Stimulated activated naive CD8-positive, alpha-beta T cell treated with anti-CD3 and anti-CD28 coated beads, Interleukin-15, amount 100 ng/mL, for 72 hours (primary cell): ENCODE measurements at regions not wholly inside any gene's neighbourhood (a gene's known extent, or its start where the extent isn't known, plus 50 kb on each side); places are given as distances from the start of the nearest gene placed in this dataset.

Source experiments
- ATAC-seq: fragments of 150-1000 bp; cut with Tn5 transposase; 2 replicates; pipeline ENCODE4 v1.10.0; 2021; ENCODE audit warnings: mild to moderate bottlenecking, moderate library complexity
- DNase-seq, 2 donors: peaks; one replicate each; pipeline ENCODE4 v3.0.0; 2021 to 2022
- H3K27ac Mint-ChIP-seq, 2 donors: one replicate each; pipeline ENCODE4 v1.8.0; 2022; ENCODE audit warnings: mild to moderate bottlenecking in 2 of 2, mixed read lengths in 2 of 2, moderate library complexity in 2 of 2
- H3K27me3 Mint-ChIP-seq: one replicate; pipeline ENCODE4 v1.8.0; 2022; ENCODE audit warnings: mixed read lengths
- H3K4me1 Mint-ChIP-seq: one replicate; pipeline ENCODE4 v1.8.0; 2022; ENCODE audit warnings: mild to moderate bottlenecking, mixed read lengths
- H3K4me3 Mint-ChIP-seq, 2 donors: one replicate each; pipeline ENCODE4 v1.8.0; 2022; ENCODE audit warnings: mild to moderate bottlenecking in 2 of 2, mixed read lengths in 2 of 2, moderate library complexity in 1 of 2
- H3K9me3 Mint-ChIP-seq, 2 donors: one replicate each; pipeline ENCODE4 v1.8.0; 2022; ENCODE audit warnings: mixed read lengths in 2 of 2

DNA sequence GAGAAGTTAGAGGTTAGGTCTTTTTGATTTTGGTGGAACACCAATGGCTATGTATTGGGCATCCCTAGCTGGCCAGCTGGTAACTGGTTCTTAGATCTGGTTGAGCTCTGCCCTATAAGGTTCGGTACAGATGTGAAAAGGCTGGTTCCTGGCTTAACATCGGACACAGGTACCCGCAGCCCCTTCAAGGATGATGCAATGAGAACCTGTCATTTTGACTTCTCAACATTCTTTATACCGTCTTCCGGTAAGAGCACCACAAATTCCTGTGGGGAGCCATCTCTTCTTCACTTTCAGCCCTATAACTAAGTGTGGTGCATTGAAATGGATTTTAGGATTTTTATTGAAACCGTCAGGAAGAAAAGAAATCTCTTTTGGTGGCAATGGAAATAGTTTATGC is 222.8 kb downstream of the ADAMTS9 start:
- ATAC-seq (no peak), DNase-seq (no peak)
- Mint-ChIP-seq H3K4me1 (peaks cover 6% of the 10 kb centered on the region), H3K4me3 (no peak overlapping the region), H3K27ac (no peak overlapping the region), H3K9me3 (no peaks in the 10 kb centered on the region), H3K27me3 (peaks cover 75% of the 10 kb centered on the region)

DNA sequence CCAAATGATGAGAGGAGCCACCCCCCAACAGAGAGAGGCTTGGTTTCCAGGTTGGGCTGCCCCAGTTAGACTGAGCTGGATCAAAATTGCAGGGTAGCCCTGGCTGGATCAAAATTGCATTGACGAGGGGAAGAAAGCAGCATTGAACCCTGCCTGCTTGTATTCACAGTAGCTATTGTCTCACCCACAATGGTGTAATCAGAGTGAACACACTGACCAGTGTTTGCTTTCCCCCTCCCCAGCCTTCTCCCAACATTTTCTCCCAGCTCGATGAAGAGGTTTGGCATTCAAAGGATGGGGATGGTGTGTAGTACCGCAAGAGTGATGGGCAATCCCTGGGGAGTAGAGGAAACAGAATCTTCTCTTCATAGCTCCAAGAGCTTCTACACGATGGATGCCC is 223.8 kb downstream of the ADAMTS9 start:
- ATAC-seq (no peak), DNase-seq (no peak)
- Mint-ChIP-seq H3K27ac (no peak overlapping the region), H3K4me3 (no peak overlapping the region), H3K9me3 (no peaks in the 10 kb centered on the region), H3K27me3 (peaks cover 65% of the 10 kb centered on the region), H3K4me1 (peaks cover 6% of the 10 kb centered on the region)

DNA sequence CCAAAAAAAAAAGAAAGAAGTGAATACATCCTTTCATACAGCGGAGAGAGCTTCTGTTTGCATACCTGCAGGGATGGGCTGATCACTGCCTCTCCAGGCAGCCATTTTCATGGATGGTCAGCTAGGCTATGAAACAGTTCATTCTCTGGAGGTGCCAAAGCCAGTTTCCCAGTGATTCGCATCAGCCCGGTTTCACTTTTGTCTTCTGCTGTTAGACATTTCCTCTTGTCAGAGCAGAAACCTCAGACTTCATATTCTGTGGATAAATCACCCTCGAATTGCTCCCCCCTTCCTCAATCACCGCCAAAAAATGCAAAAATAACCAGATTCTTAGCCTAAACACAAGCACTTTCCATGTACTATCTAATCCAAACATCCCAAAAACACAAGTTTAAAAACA is 225.6 kb downstream of the ADAMTS9 start:
- DNase-seq: no peak
- ATAC-seq: no peak
- peaks cover 6% of the 10 kb centered on the region for H3K4me1 Mint-ChIP-seq
- no peaks in the 10 kb centered on the region for H3K9me3 Mint-ChIP-seq
- peak overlapping the region; percentile 42 to 86 for H3K27ac Mint-ChIP-seq
- H3K4me3 Mint-ChIP-seq: no peak overlapping the region
- peaks cover 48% of the 10 kb centered on the region for H3K27me3 Mint-ChIP-seq

DNA sequence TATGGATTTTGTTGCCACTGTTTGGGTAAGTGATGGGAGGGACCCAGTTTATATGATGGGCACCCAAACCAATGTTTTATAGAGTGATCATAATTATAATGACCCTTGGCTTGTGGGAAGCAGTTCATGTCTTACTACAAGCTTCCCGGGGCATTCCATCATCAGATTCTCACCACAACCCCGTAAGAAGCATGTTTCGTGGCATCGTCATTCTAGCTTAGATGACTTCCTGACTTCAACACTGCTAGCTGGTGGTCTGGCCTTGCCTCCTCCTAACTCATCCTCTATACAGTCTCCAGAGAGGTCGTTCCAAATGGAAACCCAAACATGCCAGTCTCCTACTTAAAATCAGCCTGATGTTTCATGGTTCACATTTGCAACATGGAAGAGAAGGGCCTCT is 226.9 kb downstream of the ADAMTS9 start:
- no peak for DNase-seq
- ATAC-seq: no peak
- H3K27me3 Mint-ChIP-seq: peaks cover 52% of the 10 kb centered on the region
- H3K9me3 Mint-ChIP-seq: no peaks in the 10 kb centered on the region
- H3K4me1 Mint-ChIP-seq: peaks cover 6% of the 10 kb centered on the region
- H3K27ac Mint-ChIP-seq: no peak overlapping the region
- no peak overlapping the region for H3K4me3 Mint-ChIP-seq

- Mint-ChIP-seq H3K4me3 (no peak overlapping the region), H3K9me3 (no peaks in the 10 kb centered on the region), H3K4me1 (peaks cover 6% of the 10 kb centered on the region), H3K27ac (no peak overlapping the region), H3K27me3 (peaks cover 46% of the 10 kb centered on the region)
- no peak for ATAC-seq
- DNase-seq: no peak
These were observed 227.6 kb downstream of the ADAMTS9 start for GRCh38 chr3:64460141-64460730.

DNA sequence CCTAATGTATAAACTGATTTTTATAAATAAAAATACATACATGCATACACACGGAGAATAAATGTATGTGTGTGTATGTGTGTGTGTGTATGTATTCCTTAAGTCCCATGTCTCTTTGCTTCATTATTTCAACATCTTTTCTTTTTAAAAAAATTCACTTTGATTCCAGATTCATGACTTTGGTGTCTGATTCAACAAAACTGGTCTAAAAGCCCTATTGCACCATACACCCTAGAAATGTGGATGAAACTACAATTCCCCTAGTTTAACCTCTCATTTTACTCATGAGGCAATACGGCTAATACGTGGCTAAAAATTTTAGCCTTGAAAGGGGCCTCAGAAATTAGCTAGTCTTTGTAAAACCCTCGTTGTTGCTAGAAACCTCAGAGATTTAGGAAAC is 228.1 kb downstream of the ADAMTS9 start:
- DNase-seq (no peak), ATAC-seq (no peak)
- H3K4me3 Mint-ChIP-seq: no peak overlapping the region
- H3K9me3 Mint-ChIP-seq: no peaks in the 10 kb centered on the region
- H3K27ac Mint-ChIP-seq: no peak overlapping the region
- peaks cover 46% of the 10 kb centered on the region for H3K27me3 Mint-ChIP-seq
- H3K4me1 Mint-ChIP-seq: peaks cover 6% of the 10 kb centered on the region

DNA sequence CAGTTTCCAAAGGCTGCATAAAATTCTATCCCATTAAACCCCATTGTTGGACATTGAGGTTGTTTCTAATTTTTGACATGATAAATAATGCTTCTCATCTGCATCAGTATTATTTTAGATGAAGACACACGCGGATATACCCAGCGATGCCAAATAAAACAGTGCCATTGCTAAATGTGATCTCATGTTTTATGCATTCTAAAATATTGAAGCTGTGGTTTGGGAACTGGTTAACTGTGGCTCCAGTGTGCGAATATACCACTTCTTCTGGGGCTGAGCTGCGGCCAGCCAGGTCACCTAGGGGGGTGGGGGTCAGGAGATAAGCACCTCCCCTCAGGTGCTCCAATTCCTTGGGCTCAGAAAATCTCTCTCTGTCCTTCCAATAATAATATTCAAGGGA is 230.0 kb downstream of the ADAMTS9 start:
- Mint-ChIP-seq H3K4me3 (no peak overlapping the region), H3K27me3 (peaks cover 35% of the 10 kb centered on the region), H3K27ac (no peak overlapping the region), H3K9me3 (no peaks in the 10 kb centered on the region), H3K4me1 (peaks cover 6% of the 10 kb centered on the region)
- DNase-seq (no peak), ATAC-seq (no peak)

DNA sequence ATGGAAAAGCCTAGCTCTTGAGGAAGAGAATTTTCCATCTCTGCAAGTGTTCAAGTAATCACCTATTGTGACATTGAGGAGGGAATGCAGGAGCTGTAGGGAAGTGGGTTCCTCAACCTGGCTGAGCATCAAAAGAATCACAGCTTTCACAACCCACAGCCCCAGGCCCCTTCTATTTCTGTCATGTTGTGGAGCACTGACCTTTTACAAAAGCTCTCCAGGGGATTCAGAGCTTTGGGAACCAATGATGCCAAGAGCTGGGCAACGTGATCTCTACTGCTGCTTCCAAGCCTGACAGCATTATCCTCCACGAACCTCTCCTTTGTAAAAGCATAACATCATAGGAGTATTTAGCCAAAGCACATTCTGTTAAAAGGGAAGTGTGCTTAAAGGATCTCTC is 231.1 kb downstream of the ADAMTS9 start:
- ATAC-seq (no peak), DNase-seq (no peak)
- Mint-ChIP-seq H3K9me3 (no peaks in the 10 kb centered on the region), H3K27ac (no peak overlapping the region), H3K4me1 (no peaks in the 10 kb centered on the region), H3K27me3 (peaks cover 28% of the 10 kb centered on the region), H3K4me3 (no peak overlapping the region)

DNA sequence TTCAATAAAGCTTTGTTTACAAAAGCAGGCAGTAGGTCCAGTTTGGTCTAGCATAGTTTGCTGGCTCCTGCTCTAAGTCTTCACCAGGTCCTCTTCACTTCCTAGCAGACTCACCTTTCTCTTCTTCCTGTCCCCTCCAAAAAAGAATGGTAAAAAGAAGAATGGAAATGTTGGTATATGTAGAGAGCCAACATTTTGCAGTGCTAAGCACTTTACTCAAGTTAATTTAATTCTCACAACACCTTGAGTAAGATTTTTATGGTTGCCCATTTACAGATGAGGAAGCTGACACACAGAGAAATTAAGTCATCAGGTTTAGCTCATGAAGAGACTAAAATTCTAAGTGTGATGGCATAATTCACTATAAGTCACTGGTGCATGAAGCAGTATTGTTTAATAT is 230.1 kb upstream of the PRICKLE2 start:
- H3K9me3 Mint-ChIP-seq: no peaks in the 10 kb centered on the region
- H3K27me3 Mint-ChIP-seq: peaks cover 28% of the 10 kb centered on the region
- no peak overlapping the region for H3K4me3 Mint-ChIP-seq
- no peak for ATAC-seq
- no peaks in the 10 kb centered on the region for H3K4me1 Mint-ChIP-seq
- H3K27ac Mint-ChIP-seq: no peak overlapping the region
- no peak for DNase-seq

- no peak overlapping the region for H3K27ac Mint-ChIP-seq
- ATAC-seq (no peak), DNase-seq (no peak)
- H3K4me3 Mint-ChIP-seq: no peak overlapping the region
- no peaks in the 10 kb centered on the region for H3K9me3 Mint-ChIP-seq
- H3K4me1 Mint-ChIP-seq: no peaks in the 10 kb centered on the region
- H3K27me3 Mint-ChIP-seq: peaks cover 27% of the 10 kb centered on the region
These were observed 229.5 kb upstream of the PRICKLE2 start for GRCh38 chr3:64454768-64455167.

DNA sequence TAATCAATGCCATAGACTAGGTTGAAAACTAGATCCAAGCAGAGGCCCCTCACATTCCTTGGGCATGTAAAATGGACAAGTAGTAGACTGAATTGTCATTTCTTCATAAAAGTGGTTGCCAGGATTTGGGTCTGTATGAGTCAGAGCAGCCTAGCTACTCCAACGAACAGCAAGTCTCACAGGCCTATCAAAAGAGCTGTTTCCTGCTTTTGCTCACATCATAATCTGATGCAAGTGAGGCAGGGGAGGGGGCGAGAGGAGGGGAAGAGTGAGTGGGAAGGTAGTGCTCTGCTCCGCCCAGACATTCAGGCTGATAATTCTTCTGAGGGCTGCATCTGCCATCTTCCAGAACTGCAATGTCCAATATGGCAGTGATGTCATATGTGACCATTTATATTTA is 228.9 kb upstream of the PRICKLE2 start:
- DNase-seq: no peak
- Mint-ChIP-seq H3K4me3 (no peak overlapping the region), H3K27me3 (peaks cover 28% of the 10 kb centered on the region), H3K4me1 (no peaks in the 10 kb centered on the region), H3K9me3 (no peaks in the 10 kb centered on the region), H3K27ac (no peak overlapping the region)
- ATAC-seq: peak; percentile 35

GRCh38 chr3:64451283-64452012 is 226.2 kb upstream of the PRICKLE2 start:
- ATAC-seq: no peak
- Mint-ChIP-seq H3K4me3 (no peak overlapping the region), H3K27ac (peak overlapping the region in 1 of 2 donors; percentile 31), H3K27me3 (peaks cover 39% of the 10 kb centered on the region), H3K9me3 (no peaks in the 10 kb centered on the region), H3K4me1 (no peaks in the 10 kb centered on the region)
- DNase-seq: no peak

- peaks cover 47% of the 10 kb centered on the region for H3K27me3 Mint-ChIP-seq
- H3K4me3 Mint-ChIP-seq: no peak overlapping the region
- H3K27ac Mint-ChIP-seq: peak overlapping the region in 1 of 2 donors; percentile 84
- no peaks in the 10 kb centered on the region for H3K4me1 Mint-ChIP-seq
- no peak for DNase-seq
- no peak for ATAC-seq
- no peaks in the 10 kb centered on the region for H3K9me3 Mint-ChIP-seq
These were observed 225.2 kb upstream of the PRICKLE2 start for GRCh38 chr3:64450396-64450956.

DNA sequence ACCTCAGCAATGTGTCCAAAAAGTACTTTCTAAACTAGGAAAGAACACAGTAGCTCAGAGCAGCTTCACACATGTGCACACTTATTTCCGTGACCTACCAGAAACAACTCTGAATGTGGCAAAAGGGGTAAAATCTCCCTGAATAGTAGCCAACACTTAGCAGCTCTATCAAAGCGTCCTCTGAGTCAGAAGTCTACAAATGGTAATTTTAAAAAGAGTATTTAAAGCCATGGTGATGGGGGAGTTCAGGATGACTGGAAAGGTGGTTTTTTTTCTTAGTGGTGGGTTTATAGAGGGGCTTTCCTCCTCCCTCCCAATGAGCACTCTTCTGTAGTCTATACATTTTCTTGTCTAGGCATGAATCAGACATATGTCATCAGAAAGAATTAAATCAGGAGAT is 223.8 kb upstream of the PRICKLE2 start:
- no peak for DNase-seq
- H3K27ac Mint-ChIP-seq: no peak overlapping the region
- peaks cover 59% of the 10 kb centered on the region for H3K27me3 Mint-ChIP-seq
- H3K4me1 Mint-ChIP-seq: no peaks in the 10 kb centered on the region
- ATAC-seq: peak; percentile 47
- no peak overlapping the region for H3K4me3 Mint-ChIP-seq
- H3K9me3 Mint-ChIP-seq: no peaks in the 10 kb centered on the region

GRCh38 chr3:64445944-64446300 is 220.7 kb upstream of the PRICKLE2 start:
- ATAC-seq: no peak
- H3K9me3 Mint-ChIP-seq: no peaks in the 10 kb centered on the region
- no peak overlapping the region for H3K27ac Mint-ChIP-seq
- peaks cover 78% of the 10 kb centered on the region for H3K27me3 Mint-ChIP-seq
- peak overlapping the region in 1 of 2 donors; percentile 64 for H3K4me3 Mint-ChIP-seq
- DNase-seq: no peak
- H3K4me1 Mint-ChIP-seq: no peaks in the 10 kb centered on the region

GRCh38 chr3:64445109-64445943 is 220.1 kb upstream of the PRICKLE2 start:
- H3K9me3 Mint-ChIP-seq: no peaks in the 10 kb centered on the region
- DNase-seq (no peak), ATAC-seq (no peak)
- H3K4me1 Mint-ChIP-seq: no peaks in the 10 kb centered on the region
- H3K27me3 Mint-ChIP-seq: peaks cover 78% of the 10 kb centered on the region
- H3K27ac Mint-ChIP-seq: no peak overlapping the region
- H3K4me3 Mint-ChIP-seq: peak overlapping the region in 1 of 2 donors; percentile 64
